ENCODE measurements at regions not wholly inside any gene's neighbourhood (a gene's known extent, or its start where the extent isn't known, plus 50 kb on each side); places are given as distances from the start of the nearest gene placed in this dataset.

- WGBS (ENCODE audit: insufficient coverage), result 95% methylated on average over 16 of the region's 18 CpGs
- Histone ChIP-seq H4K20me1 (ENCODE audit: control insufficient read depth, insufficient read depth, low read length, poor library complexity, severe bottlenecking) (no peaks in the 10 kb centered on the region), H3K9me3 (ENCODE audit: control extremely low read depth in 1 of 3, control insufficient read depth in 2 of 3, insufficient read depth in 1 of 3, low read length in 2 of 3) (peaks cover 0 to 3% (median 0%) of the 10 kb centered on the region in 3 donors), H3K27me3 (replicated peaks in 1 of 4; ENCODE audit: control extremely low read depth in 1 of 4, control insufficient read depth in 3 of 4, insufficient read depth in 4 of 4, low read length in 3 of 4) (peaks cover 0 to 3% (median 0%) of the 10 kb centered on the region in 4 experiments), H3K79me2 (ENCODE audit: control insufficient read depth, insufficient read depth, low read length) (no peaks in the 10 kb centered on the region), H3K4me2 (replicated peaks; ENCODE audit: low read depth, low read length, poor library complexity, severe bottlenecking) (no peak overlapping the region), H3K36me3 (replicated peaks in 1 of 2; ENCODE audit: control extremely low read depth in 1 of 2, control insufficient read depth in 1 of 2, extremely low read depth in 1 of 2, insufficient read depth in 2 of 2, low read length in 1 of 2) (no peaks in the 10 kb centered on the region), H3K27ac (ENCODE audit: low read length in 2 of 2) (no peak overlapping the region), H2AFZ (ENCODE audit: insufficient read depth, low read depth, low read length, poor library complexity, severe bottlenecking) (no peak overlapping the region), H3K9ac (ENCODE audit: low read length) (no peak overlapping the region), H3K4me3 (ENCODE audit: control extremely low read depth in 1 of 5, extremely low read depth in 1 of 5, insufficient read depth in 1 of 5, low read depth in 2 of 5, low read length in 4 of 5) (no peak overlapping the region), H3K4me1 (ENCODE audit: control insufficient read depth in 2 of 2, insufficient read depth in 2 of 2, low read length in 2 of 2) (no peaks in the 10 kb centered on the region)
- H3K9me3 Mint-ChIP-seq (ENCODE audit: insufficient read depth), result no peaks in the 10 kb centered on the region
- H3K4me3 Mint-ChIP-seq, result no peak overlapping the region
- H3K4me1 Mint-ChIP-seq, result no peaks in the 10 kb centered on the region
- no peak for DNase-seq
- ChIA-PET CTCF (no interaction called here), POLR2A (no interaction called here)
- TF ChIP-seq CTCF (IDR thresholded peaks at IDR 0.05), result no peak
- TF ChIP-seq EZH2 (IDR thresholded peaks at IDR 0.05; ENCODE audit: borderline replicate concordance, insufficient read depth, low read depth, low read length, poor library complexity, severe bottlenecking), result no peak
- H3K27me3 Mint-ChIP-seq, result peaks cover 11% of the 10 kb centered on the region
- intact Hi-C loops (cut with micrococcal nuclease), result no loop called here
- ATAC-seq (ENCODE audit: low read depth), result no peak
- H3K27ac Mint-ChIP-seq, result no peak overlapping the region
Observed at GRCh38 chr6:165930668-165931214, 236.9 kb downstream of the TBXT start.

GRCh38 chr6:165929607-165930006 is 238.0 kb downstream of the TBXT start:
- no peaks in the 10 kb centered on the region for H4K20me1 ChIP-seq (ENCODE audit: control insufficient read depth, insufficient read depth, low read length, poor library complexity, severe bottlenecking)
- H3K4me3 ChIP-seq (ENCODE audit: control extremely low read depth in 1 of 5, extremely low read depth in 1 of 5, insufficient read depth in 1 of 5, low read depth in 2 of 5, low read length in 4 of 5), result no peak overlapping the region
- no peaks in the 10 kb centered on the region for H3K79me2 ChIP-seq (ENCODE audit: control insufficient read depth, insufficient read depth, low read length)
- no peaks in the 10 kb centered on the region for H3K4me1 ChIP-seq (ENCODE audit: control insufficient read depth in 2 of 2, insufficient read depth in 2 of 2, low read length in 2 of 2)
- H3K27ac ChIP-seq (ENCODE audit: low read length in 2 of 2), result no peak overlapping the region
- no peak overlapping the region for H3K9ac ChIP-seq (ENCODE audit: low read length)
- Mint-ChIP-seq H3K27ac (no peak overlapping the region), H3K9me3 (ENCODE audit: insufficient read depth) (no peaks in the 10 kb centered on the region), H3K4me3 (no peak overlapping the region), H3K4me1 (no peaks in the 10 kb centered on the region), H3K27me3 (peaks cover 6% of the 10 kb centered on the region)
- no peak overlapping the region for H2AFZ ChIP-seq (ENCODE audit: insufficient read depth, low read depth, low read length, poor library complexity, severe bottlenecking)
- 93% methylated on average over 5 of the region's 8 CpGs for WGBS (ENCODE audit: insufficient coverage)
- no peak for TF ChIP-seq EZH2 (IDR thresholded peaks at IDR 0.05; ENCODE audit: borderline replicate concordance, insufficient read depth, low read depth, low read length, poor library complexity, severe bottlenecking)
- no peak for TF ChIP-seq CTCF (IDR thresholded peaks at IDR 0.05)
- ATAC-seq (ENCODE audit: low read depth) (no peak), DNase-seq (no peak)
- CTCF ChIA-PET, result no interaction called here
- peaks cover 0 to 3% (median 0%) of the 10 kb centered on the region in 3 donors for H3K9me3 ChIP-seq (ENCODE audit: control extremely low read depth in 1 of 3, control insufficient read depth in 2 of 3, insufficient read depth in 1 of 3, low read length in 2 of 3)
- no peak overlapping the region for H3K4me2 ChIP-seq (replicated peaks; ENCODE audit: low read depth, low read length, poor library complexity, severe bottlenecking)
- POLR2A ChIA-PET, result no interaction called here
- H3K27me3 ChIP-seq (replicated peaks in 1 of 4; ENCODE audit: control extremely low read depth in 1 of 4, control insufficient read depth in 3 of 4, insufficient read depth in 4 of 4, low read length in 3 of 4), result no peaks in the 10 kb centered on the region
- intact Hi-C loops (cut with micrococcal nuclease), result no loop called here
- no peaks in the 10 kb centered on the region for H3K36me3 ChIP-seq (replicated peaks in 1 of 2; ENCODE audit: control extremely low read depth in 1 of 2, control insufficient read depth in 1 of 2, extremely low read depth in 1 of 2, insufficient read depth in 2 of 2, low read length in 1 of 2)

All from B cell (primary cell).